GM06990 (cell line): ENCODE measurements at regions not wholly inside any gene's neighbourhood (a gene's known extent, or its start where the extent isn't known, plus 50 kb on each side); places are given as distances from the start of the nearest gene placed in this dataset.

Source experiments
- DNase-seq: peaks from one replicate; pipeline ENCODE4 v3.0.0-alpha.2; 2011; ENCODE audit not compliant: insufficient read length; ENCODE audit errors: extremely low read depth
- H3K27me3 ChIP-seq: replicated peaks from 2 replicates; pipeline ENCODE4 v1.6.0; 2011; ENCODE audit warnings: low read length; ENCODE audit not compliant: control insufficient read depth, insufficient read depth
- H3K36me3 ChIP-seq: 2 replicates; pipeline ENCODE4 v1.5.1; 2011; ENCODE audit warnings: low read length; ENCODE audit not compliant: control insufficient read depth, insufficient read depth
- H3K4me3 ChIP-seq: replicated peaks from 2 replicates; pipeline ENCODE4 v1.5.1; 2011; ENCODE audit warnings: low read depth, mild to moderate bottlenecking, control low read depth, low read length
- CTCF ChIP-seq: IDR thresholded peaks from 2 replicates; pipeline ENCODE4 v1.5.1; 2011; ENCODE audit warnings: low read length, control low read depth, mild to moderate bottlenecking, inconsistent platforms; ENCODE audit not compliant: insufficient read depth, poor library complexity, severe bottlenecking

GRCh38 chr2:199130501-199130900 lies 327.2 kb downstream of the SATB2 start:
- TF ChIP-seq CTCF = no peak
- Histone ChIP-seq H3K27me3 (no peaks in the 10 kb centered on the region; the same call in 1 of the 2 replicates), H3K36me3 (no peaks in the 10 kb centered on the region), H3K4me3 (no peak overlapping the region)
- DNase-seq = no peak

GRCh38 chr2:199128476-199129229 lies 329.1 kb downstream of the SATB2 start:
- no peak for DNase-seq
- Histone ChIP-seq H3K36me3 (no peaks in the 10 kb centered on the region), H3K4me3 (no peak overlapping the region), H3K27me3 (no peaks in the 10 kb centered on the region; the same call in 1 of the 2 replicates)
- no peak for TF ChIP-seq CTCF

GRCh38 chr2:199119796-199120195 lies 337.9 kb downstream of the SATB2 start:
- Histone ChIP-seq H3K4me3 (no peak overlapping the region), H3K27me3 (no peaks in the 10 kb centered on the region), H3K36me3 (no peaks in the 10 kb centered on the region)
- DNase-seq = no peak
- TF ChIP-seq CTCF = no peak

- Histone ChIP-seq H3K27me3 (no peaks in the 10 kb centered on the region), H3K4me3 (no peak overlapping the region), H3K36me3 (no peaks in the 10 kb centered on the region)
- TF ChIP-seq CTCF = no peak
- no peak for DNase-seq
Measured at GRCh38 chr2:199118673-199119112, 339.0 kb downstream of the SATB2 start.

- TF ChIP-seq CTCF = no peak
- Histone ChIP-seq H3K4me3 (no peak overlapping the region), H3K27me3 (no peaks in the 10 kb centered on the region), H3K36me3 (no peaks in the 10 kb centered on the region)
- no peak for DNase-seq
Measured at GRCh38 chr2:199115169-199115568, 342.6 kb downstream of the SATB2 start.
